MM.1S (cell line): ENCODE measurements at regions not wholly inside any gene's neighbourhood (a gene's known extent, or its start where the extent isn't known, plus 50 kb on each side); places are given as distances from the start of the nearest gene placed in this dataset.
"Not testable (repeated sequence)": the region's sequence is repeated elsewhere in the genome, so short reads cannot be mapped to it uniquely, and the experiment has no call there.

Experiments
- EZH2phosphoT487 ChIP-seq: fragments of 300-600 bp; sonication (generic); IDR thresholded peaks from 2 replicates; pipeline ENCODE4 v1.6.1; 2018; ENCODE audit warnings: antibody characterized with exemption, low read length
- TF ChIP-seq, protein P1 (sequence below): fragments of 300-600 bp; sonication (generic); IDR thresholded peaks from 2 replicates; pipeline ENCODE4 v1.5.1; 2016; ENCODE audit warnings: antibody characterized with exemption, low read length, mixed read lengths

GRCh38 chr9:42379602-42380001 lies 196.1 kb downstream of the SPATA31A6 start:
- TF ChIP-seq, protein P1, sequence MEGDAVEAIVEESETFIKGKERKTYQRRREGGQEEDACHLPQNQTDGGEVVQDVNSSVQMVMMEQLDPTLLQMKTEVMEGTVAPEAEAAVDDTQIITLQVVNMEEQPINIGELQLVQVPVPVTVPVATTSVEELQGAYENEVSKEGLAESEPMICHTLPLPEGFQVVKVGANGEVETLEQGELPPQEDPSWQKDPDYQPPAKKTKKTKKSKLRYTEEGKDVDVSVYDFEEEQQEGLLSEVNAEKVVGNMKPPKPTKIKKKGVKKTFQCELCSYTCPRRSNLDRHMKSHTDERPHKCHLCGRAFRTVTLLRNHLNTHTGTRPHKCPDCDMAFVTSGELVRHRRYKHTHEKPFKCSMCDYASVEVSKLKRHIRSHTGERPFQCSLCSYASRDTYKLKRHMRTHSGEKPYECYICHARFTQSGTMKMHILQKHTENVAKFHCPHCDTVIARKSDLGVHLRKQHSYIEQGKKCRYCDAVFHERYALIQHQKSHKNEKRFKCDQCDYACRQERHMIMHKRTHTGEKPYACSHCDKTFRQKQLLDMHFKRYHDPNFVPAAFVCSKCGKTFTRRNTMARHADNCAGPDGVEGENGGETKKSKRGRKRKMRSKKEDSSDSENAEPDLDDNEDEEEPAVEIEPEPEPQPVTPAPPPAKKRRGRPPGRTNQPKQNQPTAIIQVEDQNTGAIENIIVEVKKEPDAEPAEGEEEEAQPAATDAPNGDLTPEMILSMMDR, result not testable (repeated sequence)
- TF ChIP-seq EZH2phosphoT487, result not testable (repeated sequence)
